ENCODE measurements at regions not wholly inside any gene's neighbourhood (a gene's known extent, or its start where the extent isn't known, plus 50 kb on each side); places are given as distances from the start of the nearest gene placed in this dataset.

- Histone ChIP-seq H2AFZ (ENCODE audit: low read depth, low read length, poor library complexity, severe bottlenecking) (no peak overlapping the region), H3K4me3 (replicated peaks in 1 of 2; ENCODE audit: low read depth in 1 of 2, low read length in 2 of 2) (no peak overlapping the region), H3K4me1 (ENCODE audit: control insufficient read depth in 1 of 2, insufficient read depth in 2 of 2, low read length in 2 of 2) (no peaks in the 10 kb centered on the region), H4K20me1 (ENCODE audit: insufficient read depth) (no peaks in the 10 kb centered on the region), H3K27ac (ENCODE audit: low read depth, low read length) (no peak overlapping the region), H3K9me3 (ENCODE audit: control insufficient read depth in 1 of 2, insufficient read depth in 1 of 2, low read depth in 1 of 2, low read length in 2 of 2) (no peaks in the 10 kb centered on the region), H3K4me2 (ENCODE audit: low read length) (no peak overlapping the region), H3K79me2 (ENCODE audit: insufficient read depth, low read length) (no peaks in the 10 kb centered on the region), H3K27me3 (ENCODE audit: insufficient read depth, low read length) (no peaks in the 10 kb centered on the region), H3K9ac (ENCODE audit: low read length) (no peak overlapping the region), H3K9me2 (ENCODE audit: insufficient read depth) (no peaks in the 10 kb centered on the region), H3K36me3 (ENCODE audit: control insufficient read depth in 1 of 2, insufficient read depth in 2 of 2, low read length in 2 of 2) (no peaks in the 10 kb centered on the region)
- TF ChIP-seq FOSL1 (IDR thresholded peaks at IDR 0.05; ENCODE audit: low read depth): no peak
- no peak for TF ChIP-seq ZFX (IDR thresholded peaks at IDR 0.05)
- TF ChIP-seq SIN3A (IDR thresholded peaks at IDR 0.05; ENCODE audit: low read depth): no peak
- no peak for TF ChIP-seq EGR1 (IDR thresholded peaks at IDR 0.05; ENCODE audit: low read depth)
- no peak for TF ChIP-seq ZNF274 (IDR thresholded peaks at IDR 0.05; ENCODE audit: low read depth, low read length)
- TF ChIP-seq ELF1 (IDR thresholded peaks at IDR 0.05; ENCODE audit: borderline replicate concordance, low read depth): no peak
- no peak for TF ChIP-seq SRF (IDR thresholded peaks at IDR 0.05; ENCODE audit: low read depth)
- TF ChIP-seq CEBPB (IDR thresholded peaks at IDR 0.05; ENCODE audit: low read depth): no peak
- TF ChIP-seq POLR2AphosphoS5 (IDR thresholded peaks at IDR 0.05; ENCODE audit: low read depth, low read length): no peak
- no peak for TF ChIP-seq JUND (IDR thresholded peaks at IDR 0.05)
- no peak for TF ChIP-seq EZH2phosphoT487 (IDR thresholded peaks at IDR 0.05; ENCODE audit: borderline replicate concordance)
- TF ChIP-seq MAX (IDR thresholded peaks at IDR 0.05): no peak
- TF ChIP-seq CBX3 (IDR thresholded peaks at IDR 0.05; ENCODE audit: low read depth): no peak
- TF ChIP-seq POLR2A (IDR thresholded peaks at IDR 0.05; ENCODE audit: borderline replicate concordance, extremely low read depth, insufficient read depth, insufficient read length): no peak
- TF ChIP-seq YY1 (IDR thresholded peaks at IDR 0.05; ENCODE audit: extremely low read depth, insufficient replicate concordance, low read depth, low read length): no peak
- no peak for ATAC-seq
- DNase-seq (ENCODE audit: low read depth, low spot score): no peak
- BruUV-seq (replicated peaks): no TSS peak
- RAD21 ChIA-PET (ENCODE audit: low non-redundant PET in 1 of 2, low total read pairs in 2 of 2, uncharacterized antibody in 2 of 2, unreplicated experiment in 2 of 2): no interaction called here
- CTCF ChIA-PET: interaction anchor here (1.4 kb wide), 1 partner anchor 141 kb away, joined by 3 read pairs; no protein-coding TSS in a partner anchor
- intact Hi-C loops (cut with micrococcal nuclease): no loop called here
- POLR2A ChIA-PET: no interaction called here
These were observed 91.8 kb upstream of the LANCL2 start for GRCh38 chr7:55273186-55273980.
